MCF 10A (cell line): ENCODE measurements at regions not wholly inside any gene's neighbourhood (a gene's known extent, or its start where the extent isn't known, plus 50 kb on each side); places are given as distances from the start of the nearest gene placed in this dataset.

Experiments used
- BruUV-seq: library from RNA; stranded (reverse); fragments of 400-500 nt; replicated peaks from 2 replicates; lab custom pipeline; 2021; lab: Mats Ljungman, UMichigan
- CTCF ChIA-PET: fragments of 300-600 bp; sonication (Branson Sonifier 250); formaldehyde crosslinking; extraction: SDS; loops from one replicate; lab custom pipeline; 2021; ENCODE audit warnings: antibody characterized with exemption, inconsistent platforms; lab: Yijun Ruan, JAX
- POLR2A ChIA-PET: fragments of 300-600, 350-650 bp; sonication (Branson Sonifier 250); formaldehyde crosslinking; extraction: SDS; loops from one replicate; lab custom pipeline; 2020; ENCODE audit warnings: antibody characterized with exemption, inconsistent platforms; lab: Yijun Ruan, JAX
- DNase-seq: peaks from one replicate; pipeline ENCODE4 v3.0.0-alpha.2; 2018; ENCODE audit not compliant: unreplicated experiment
- H3K27ac Mint-ChIP-seq: one replicate; pipeline ENCODE4 v1.8.0; 2022; ENCODE audit warnings: mild to moderate bottlenecking, low read depth, mixed read lengths; ENCODE audit not compliant: unreplicated experiment
- H3K27me3 Mint-ChIP-seq: one replicate; pipeline ENCODE4 v1.8.0; 2022; ENCODE audit warnings: mixed read lengths; ENCODE audit not compliant: insufficient read depth, unreplicated experiment
- H3K36me3 Mint-ChIP-seq: one replicate; pipeline ENCODE4 v1.8.0; 2022; ENCODE audit warnings: mild to moderate bottlenecking, moderate library complexity, mixed read lengths; ENCODE audit not compliant: insufficient read depth, unreplicated experiment
- H3K4me1 Mint-ChIP-seq: one replicate; pipeline ENCODE4 v1.8.0; 2022; ENCODE audit warnings: mixed read lengths; ENCODE audit not compliant: insufficient read depth, unreplicated experiment
- H3K4me3 Mint-ChIP-seq: one replicate; pipeline ENCODE4 v1.8.0; 2022; ENCODE audit warnings: mild to moderate bottlenecking, moderate library complexity, mixed read lengths; ENCODE audit not compliant: unreplicated experiment
- H3K9me3 Mint-ChIP-seq: one replicate; pipeline ENCODE4 v1.8.0; 2022; ENCODE audit warnings: mixed read lengths; ENCODE audit not compliant: unreplicated experiment
- intact Hi-C: fragments of 100-400 bp; cut with micrococcal nuclease; formaldehyde crosslinking; loops from 2 replicates; pipeline ENCODE4 v1.14.1; 2022
- TF ChIP-seq, protein P1 (sequence below): fragments of 200-600 bp; IDR thresholded peaks from one replicate; pipeline ENCODE4 v1.8.0; 2022; ENCODE audit warnings: antibody characterized with exemption, mild to moderate bottlenecking; ENCODE audit not compliant: unreplicated experiment

DNA sequence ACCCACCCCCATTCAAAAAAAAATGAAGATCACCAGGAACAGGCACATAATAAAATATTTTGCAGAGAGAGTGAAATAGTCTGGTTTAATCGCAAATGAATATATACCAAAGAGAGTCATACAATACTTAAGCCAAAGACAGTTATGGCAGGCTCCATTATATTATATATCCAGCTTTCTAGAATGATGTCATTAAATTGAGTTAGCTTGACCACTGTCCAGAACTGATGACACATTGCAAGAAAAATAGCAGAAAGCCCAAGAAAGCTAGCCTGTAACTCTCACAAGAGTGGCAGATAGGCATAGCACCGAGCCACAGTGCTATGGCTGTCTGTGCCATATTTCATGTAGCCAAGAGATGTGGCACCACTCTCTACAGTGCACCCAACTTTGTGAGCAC lies 231.9 kb upstream of the SEMA6D start:
- no TSS peak for BruUV-seq
- ChIA-PET CTCF (interaction anchor here (0.6 to 1.4 kb wide), 4 partner anchors 13 to 765 kb away, joined by 3 to 5 read pairs (median 4); no protein-coding TSS in a partner anchor), POLR2A (no interaction called here)
- TF ChIP-seq, protein P1, sequence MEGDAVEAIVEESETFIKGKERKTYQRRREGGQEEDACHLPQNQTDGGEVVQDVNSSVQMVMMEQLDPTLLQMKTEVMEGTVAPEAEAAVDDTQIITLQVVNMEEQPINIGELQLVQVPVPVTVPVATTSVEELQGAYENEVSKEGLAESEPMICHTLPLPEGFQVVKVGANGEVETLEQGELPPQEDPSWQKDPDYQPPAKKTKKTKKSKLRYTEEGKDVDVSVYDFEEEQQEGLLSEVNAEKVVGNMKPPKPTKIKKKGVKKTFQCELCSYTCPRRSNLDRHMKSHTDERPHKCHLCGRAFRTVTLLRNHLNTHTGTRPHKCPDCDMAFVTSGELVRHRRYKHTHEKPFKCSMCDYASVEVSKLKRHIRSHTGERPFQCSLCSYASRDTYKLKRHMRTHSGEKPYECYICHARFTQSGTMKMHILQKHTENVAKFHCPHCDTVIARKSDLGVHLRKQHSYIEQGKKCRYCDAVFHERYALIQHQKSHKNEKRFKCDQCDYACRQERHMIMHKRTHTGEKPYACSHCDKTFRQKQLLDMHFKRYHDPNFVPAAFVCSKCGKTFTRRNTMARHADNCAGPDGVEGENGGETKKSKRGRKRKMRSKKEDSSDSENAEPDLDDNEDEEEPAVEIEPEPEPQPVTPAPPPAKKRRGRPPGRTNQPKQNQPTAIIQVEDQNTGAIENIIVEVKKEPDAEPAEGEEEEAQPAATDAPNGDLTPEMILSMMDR: no peak
- H3K4me3 Mint-ChIP-seq: no peak overlapping the region
- intact Hi-C loops: no loop called here
- DNase-seq: no peak
- H3K36me3 Mint-ChIP-seq: no peaks in the 10 kb centered on the region
- H3K9me3 Mint-ChIP-seq: peaks cover under 1% of the 10 kb centered on the region
- no peaks in the 10 kb centered on the region for H3K27me3 Mint-ChIP-seq
- H3K4me1 Mint-ChIP-seq: peaks cover 2% of the 10 kb centered on the region
- no peak overlapping the region for H3K27ac Mint-ChIP-seq

DNA sequence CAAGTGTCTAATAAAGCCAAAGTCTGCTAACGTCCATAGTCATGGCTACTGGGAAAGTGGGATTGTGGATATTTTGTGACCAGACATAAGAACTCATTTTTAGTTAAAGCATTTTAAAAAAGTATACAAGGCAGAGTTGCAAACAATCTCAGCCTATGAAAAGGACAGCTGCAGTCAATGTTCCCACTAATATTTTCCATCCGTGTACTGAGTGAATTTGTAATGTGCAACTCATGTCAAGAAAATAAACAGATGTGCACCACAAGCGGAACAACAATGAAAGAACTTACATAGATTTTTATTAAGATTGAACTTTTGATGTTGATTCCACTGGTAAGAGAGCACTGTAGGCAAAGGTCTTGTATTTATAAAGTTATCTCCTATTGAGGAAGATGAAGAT lies 231.3 kb upstream of the SEMA6D start:
- Mint-ChIP-seq H3K27ac (no peak overlapping the region), H3K9me3 (no peaks in the 10 kb centered on the region), H3K36me3 (no peaks in the 10 kb centered on the region), H3K4me1 (no peaks in the 10 kb centered on the region), H3K4me3 (no peak overlapping the region), H3K27me3 (no peaks in the 10 kb centered on the region)
- POLR2A ChIA-PET: no interaction called here
- no peak for DNase-seq
- TF ChIP-seq, protein P1: no peak
- BruUV-seq: no TSS peak
- CTCF ChIA-PET: interaction anchor here (0.5 to 1.4 kb wide), 4 partner anchors 11 to 765 kb away, joined by 3 to 5 read pairs (median 4); no protein-coding TSS in a partner anchor
- intact Hi-C loops: no loop called here

DNA sequence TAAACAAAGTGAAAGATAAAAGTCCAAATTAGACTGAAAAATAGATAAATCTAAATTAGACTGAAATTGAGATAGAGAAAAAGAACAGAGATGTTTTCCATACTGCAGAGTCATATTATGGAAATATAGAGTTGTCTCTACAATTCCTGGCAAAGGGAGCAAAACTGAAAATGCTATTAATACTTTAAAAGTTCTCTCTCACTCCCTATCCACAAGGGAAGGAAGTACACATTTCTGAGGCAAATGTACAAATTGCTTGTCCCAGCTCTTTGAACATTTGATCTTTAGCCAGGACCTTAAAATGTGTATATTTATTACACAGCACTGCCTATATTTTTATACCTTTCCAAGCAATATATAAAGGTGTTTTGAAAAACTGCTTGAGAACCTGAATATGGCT lies 225.1 kb upstream of the SEMA6D start:
- Mint-ChIP-seq H3K4me1 (no peaks in the 10 kb centered on the region), H3K27ac (no peak overlapping the region), H3K4me3 (no peak overlapping the region), H3K9me3 (no peaks in the 10 kb centered on the region), H3K36me3 (no peaks in the 10 kb centered on the region), H3K27me3 (no peaks in the 10 kb centered on the region)
- no TSS peak for BruUV-seq
- TF ChIP-seq, protein P1: no peak
- POLR2A ChIA-PET: no interaction called here
- CTCF ChIA-PET: interaction anchor here (1.3 to 1.8 kb wide), 2 partner anchors 20 to 496 kb away, joined by 5 read pairs; no protein-coding TSS in a partner anchor
- intact Hi-C loops: no loop called here
- no peak for DNase-seq

DNA sequence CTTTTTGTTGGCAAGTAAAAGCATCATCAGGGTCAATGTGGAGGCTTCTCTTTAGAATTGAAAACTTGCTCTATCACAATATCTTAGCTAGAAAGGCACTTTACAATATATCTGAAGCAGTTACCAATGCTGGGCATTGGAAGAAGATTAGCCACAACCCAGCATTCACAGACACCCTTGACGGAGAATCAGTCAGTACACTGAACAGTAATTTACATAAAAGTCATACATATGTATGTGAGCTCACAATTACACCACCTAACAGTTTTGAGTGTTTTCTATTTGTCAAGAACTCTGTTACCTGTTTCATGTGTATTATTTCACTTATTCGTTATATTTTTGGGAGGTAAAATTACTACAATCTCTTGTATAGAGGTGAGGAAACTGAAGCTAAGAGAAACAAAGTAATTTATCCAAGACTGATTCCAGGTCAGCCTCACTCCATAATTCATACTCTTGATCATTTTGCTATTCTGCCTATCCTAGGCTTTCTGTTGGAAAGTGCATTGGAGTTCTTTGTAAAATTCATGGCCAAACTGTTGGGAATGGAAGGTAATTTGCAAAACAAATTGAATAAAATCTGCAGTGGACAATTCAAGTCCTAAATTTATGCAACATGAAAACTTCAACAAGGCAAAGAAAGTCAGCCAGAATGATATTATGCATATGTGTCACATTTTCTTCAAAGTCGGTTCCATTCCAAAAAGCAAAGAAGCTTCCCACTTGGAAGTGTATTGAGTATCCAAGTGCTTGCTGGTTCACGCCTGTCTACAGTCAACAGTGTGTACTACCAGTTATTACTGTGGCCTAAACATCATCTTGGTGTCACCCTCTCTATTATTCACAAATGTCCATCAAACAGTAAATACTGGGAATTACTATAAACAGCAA lies 223.7 kb upstream of the SEMA6D start:
- no TSS peak for BruUV-seq
- no peak overlapping the region for H3K4me3 Mint-ChIP-seq
- ChIA-PET POLR2A (no interaction called here), CTCF (interaction anchor here (0.6 to 1.8 kb wide), 5 partner anchors 18 to 495 kb away, joined by 3 to 5 read pairs (median 4); no protein-coding TSS in a partner anchor)
- no peaks in the 10 kb centered on the region for H3K36me3 Mint-ChIP-seq
- H3K27ac Mint-ChIP-seq: no peak overlapping the region
- TF ChIP-seq, protein P1: no peak
- no peaks in the 10 kb centered on the region for H3K9me3 Mint-ChIP-seq
- DNase-seq: no peak
- intact Hi-C loops: no loop called here
- H3K4me1 Mint-ChIP-seq: no peaks in the 10 kb centered on the region
- no peaks in the 10 kb centered on the region for H3K27me3 Mint-ChIP-seq
